GM18511 (cell line): ENCODE measurements at regions not wholly inside any gene's neighbourhood (a gene's known extent, or its start where the extent isn't known, plus 50 kb on each side); places are given as distances from the start of the nearest gene placed in this dataset.
"Not testable (repeated sequence)": the region's sequence is repeated elsewhere in the genome, so short reads cannot be mapped to it uniquely, and the experiment has no call there.

Experiments used
- ATAC-seq: cut with Tn5 transposase; IDR thresholded peaks from one replicate; pipeline ENCODE4 v1.9.1; 2021; ENCODE audit warnings: mild to moderate bottlenecking, moderate library complexity; ENCODE audit not compliant: unreplicated experiment

DNA sequence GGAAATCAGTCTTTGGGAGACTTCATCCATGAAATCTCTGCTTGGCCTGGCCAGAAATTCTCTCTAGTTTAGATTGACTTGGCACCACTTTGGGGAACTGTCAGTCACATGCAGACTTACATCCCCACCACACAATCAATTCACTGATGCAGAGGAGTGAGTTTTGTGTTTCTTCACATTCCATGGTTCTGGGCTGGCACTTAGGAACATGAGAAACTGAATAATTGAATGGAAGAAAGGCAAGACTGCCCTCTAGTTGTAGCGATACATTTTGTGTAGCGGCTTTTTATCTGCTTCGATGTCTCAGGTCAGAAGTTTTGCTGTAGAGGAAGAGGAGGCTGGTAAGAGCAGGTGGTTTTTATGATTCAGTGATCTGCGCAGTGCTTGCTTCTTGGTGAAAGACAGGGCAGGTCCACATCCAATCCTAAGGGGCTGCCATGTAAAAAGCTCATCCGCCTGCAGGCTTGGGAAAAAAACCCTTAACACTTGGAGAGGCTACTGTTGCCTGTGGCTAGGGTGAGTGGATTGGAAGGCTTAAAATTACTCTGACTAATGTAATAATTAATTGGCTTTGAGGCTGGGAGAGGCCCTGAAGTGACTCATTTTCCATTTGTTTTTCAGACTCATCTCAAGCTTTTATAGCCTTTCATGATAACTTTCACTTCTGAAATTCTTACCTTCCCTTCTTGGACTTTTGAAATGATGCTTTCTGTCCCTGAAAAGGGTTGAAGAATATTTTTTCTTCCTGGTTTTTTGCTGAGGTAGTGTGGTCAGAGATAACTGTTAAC, 75.4 kb upstream of the LPCAT1 start:
- ATAC-seq = peak; percentile 46

DNA sequence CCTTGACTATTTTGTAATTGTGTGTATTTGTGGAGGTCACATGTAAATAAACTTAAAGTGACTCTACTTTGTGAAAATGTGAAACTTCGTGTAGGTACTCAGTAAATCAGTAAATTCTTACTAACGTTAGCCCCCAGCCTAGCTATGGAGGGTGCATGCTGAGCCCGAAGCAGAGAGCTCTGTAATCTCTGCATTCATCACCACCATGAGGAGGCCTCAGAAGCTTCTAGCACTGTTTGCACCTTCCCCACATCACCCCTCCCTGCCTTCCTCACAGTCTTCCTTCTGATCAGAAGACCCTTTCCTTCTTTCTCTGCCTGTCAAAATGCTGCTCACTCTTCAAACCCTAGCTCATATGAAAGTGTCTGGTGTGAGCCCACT, 73.3 kb upstream of the LPCAT1 start:
- ATAC-seq = not testable (repeated sequence)

DNA sequence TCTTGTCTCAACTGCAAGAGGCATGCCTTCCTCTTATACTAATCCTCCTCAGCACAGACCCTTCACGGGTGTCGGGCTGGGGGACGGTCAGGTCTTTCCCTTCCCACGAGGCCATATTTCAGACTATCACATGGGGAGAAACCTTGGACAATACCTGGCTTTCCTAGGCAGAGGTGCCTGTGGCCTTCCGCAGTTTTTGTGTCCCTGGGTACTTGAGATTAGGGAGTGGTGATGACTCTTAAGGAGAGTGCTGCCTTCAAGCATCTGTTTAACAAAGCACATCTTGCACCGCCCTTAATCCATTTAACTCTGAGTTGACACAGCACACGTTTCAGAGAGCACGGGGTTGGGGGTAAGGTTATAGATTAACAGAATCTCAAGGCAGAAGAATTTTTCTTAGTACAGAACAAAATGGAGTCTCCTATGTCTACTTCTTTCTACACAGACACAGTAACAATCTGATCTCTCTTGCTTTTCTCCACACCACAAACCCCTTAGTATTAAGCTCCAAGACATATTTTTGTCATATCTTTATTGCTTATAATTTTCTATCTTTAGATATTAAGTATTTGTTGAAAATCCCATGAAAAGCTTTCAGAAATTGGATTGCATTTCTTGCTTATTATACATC, 72.8 kb upstream of the LPCAT1 start:
- ATAC-seq = not testable (repeated sequence)

DNA sequence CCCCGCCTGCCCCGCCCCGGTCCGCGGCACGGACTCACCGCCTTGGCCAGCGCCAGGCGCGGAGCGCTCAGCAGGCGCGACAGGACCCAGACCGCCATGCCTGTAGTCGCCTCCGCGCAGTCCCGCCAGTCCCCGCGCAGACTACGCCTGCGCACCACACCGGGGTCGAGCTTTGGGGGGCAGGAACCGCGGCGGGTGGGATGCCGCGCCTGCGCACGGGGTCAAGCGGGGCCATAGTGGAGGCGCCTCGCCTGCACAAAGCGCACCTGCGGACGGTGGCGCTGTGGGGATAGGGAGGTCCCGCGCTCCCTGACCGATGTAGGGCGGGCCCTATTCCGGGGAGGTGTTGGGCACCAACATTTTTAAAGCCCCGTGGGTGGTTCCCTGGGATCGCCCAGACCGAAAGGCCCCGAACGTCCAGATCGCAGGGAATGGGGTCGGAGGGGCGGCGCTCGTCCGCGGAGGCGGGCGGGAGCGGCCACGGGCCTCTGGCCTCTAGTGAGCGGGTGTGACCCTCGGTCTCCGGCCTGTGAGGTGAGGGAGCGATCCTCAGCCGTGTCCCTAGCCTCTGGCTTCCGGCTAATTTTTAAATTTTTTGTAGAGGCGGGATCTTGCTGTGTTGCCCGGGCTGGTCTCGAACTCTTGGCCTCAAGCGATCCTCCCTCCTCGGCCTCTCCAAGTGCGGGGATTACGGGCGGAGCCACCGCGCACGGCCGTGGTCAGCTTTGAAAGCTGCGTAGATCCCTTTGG, 70.8 kb upstream of the LPCAT1 start:
- ATAC-seq = peak; percentile 90

DNA sequence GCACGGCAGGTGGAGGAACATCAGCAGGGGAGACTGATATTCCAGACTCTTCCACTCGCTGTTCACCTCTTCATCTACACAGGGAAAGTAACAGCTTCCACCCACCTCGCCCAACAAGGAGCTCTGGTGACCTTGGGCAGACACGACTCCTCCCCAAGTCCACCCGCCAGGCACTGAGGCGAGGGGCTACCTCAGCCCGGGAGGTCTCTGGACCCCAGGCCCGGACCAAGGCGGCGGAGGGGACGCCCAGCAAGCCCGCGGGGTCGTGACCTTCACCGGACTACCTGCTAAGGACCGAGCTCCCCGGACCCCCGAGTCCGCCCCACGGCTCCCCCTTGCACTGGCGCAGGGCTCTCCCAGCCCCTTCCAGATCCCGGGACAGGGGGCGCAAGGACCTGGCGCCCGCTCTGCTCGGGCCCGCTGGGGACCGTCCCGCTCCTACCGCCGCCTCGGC, 70.2 kb upstream of the LPCAT1 start:
- ATAC-seq = peak; percentile 18

DNA sequence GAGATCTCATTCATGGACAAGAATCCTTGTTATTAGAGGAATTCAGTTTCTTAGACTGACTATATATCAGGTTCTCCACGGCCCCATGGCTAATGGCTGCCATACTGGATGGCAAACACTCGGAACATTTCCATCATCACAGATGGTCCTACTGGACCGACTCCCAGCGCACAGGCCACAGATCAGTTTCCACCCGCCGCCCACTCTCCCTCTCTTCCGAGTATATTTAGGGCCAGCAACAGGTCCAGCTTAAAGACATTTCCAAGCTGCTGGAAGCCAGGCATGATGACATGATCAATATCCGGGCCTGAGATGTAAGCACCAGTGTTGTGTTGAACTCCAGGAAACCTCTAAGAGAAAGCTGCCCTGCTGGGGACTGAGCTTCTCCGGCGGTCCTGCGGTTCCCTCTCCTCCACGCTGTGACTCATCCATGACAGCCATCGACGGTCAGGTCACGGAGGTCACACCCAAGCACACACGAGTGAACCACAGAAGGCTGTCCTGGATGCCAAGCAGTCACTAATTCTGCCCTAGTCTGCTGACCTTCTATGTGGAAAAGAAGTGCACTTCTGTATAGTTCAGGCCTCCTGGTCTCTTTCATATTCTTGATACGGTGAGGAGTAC, 64.4 kb upstream of the LPCAT1 start:
- not testable (repeated sequence) for ATAC-seq

DNA sequence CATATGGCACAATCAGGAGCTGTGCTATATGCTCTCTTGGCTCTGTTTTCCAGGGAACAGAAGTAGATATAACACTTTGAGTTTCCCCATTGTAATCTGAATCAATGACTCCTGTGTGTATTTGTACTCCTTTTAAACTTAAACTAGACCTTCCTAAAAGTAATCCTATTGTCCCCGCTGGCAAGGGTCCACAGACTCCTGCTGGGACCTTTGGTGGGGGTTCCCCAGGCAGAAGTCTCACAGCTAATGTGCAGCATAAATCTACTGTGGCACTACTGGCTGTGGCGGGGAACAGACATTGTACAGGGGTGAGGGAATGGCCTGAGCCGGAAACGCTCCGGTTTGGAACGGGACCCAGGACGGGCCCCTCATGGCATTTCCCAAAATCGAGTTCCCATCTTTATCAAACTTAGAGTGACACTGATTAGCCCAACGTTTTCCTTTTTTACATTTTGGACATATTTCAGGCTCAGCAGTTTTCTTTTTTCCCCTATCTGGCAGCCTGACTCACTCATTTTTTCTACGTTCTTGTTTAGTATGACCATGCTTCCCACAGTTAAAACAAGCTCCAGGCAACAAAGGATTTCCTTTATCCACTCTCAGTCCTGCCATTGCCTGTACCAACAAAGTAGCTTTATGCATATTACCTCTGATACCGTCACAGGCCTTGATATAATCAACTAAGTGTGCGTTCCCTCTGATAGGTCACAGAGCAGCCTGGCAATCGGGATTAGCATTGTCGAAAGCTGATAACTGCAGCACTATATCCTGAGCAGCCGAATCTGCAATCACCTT, 59.5 kb upstream of the LPCAT1 start:
- ATAC-seq = not testable (repeated sequence)

DNA sequence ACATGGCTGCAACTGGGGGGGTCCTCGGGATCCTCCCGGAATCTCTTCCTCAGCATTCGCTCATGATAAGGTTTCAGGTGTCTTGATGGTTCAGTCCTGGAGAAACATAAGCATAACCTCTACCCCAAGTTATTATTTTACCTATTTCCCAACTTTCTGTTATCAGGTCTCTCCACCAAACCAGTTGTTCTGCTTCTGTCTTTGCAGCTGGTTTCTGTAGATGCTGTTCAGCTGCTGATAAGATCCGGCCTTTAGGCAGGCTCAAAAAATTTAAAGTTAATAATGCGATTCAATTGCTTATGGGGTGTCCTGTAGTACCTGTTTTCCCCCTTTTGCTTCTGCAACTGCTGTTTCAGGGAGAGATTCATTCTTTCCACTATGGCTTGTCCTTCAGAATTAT, 55.6 kb upstream of the LPCAT1 start:
- ATAC-seq = not testable (repeated sequence)

DNA sequence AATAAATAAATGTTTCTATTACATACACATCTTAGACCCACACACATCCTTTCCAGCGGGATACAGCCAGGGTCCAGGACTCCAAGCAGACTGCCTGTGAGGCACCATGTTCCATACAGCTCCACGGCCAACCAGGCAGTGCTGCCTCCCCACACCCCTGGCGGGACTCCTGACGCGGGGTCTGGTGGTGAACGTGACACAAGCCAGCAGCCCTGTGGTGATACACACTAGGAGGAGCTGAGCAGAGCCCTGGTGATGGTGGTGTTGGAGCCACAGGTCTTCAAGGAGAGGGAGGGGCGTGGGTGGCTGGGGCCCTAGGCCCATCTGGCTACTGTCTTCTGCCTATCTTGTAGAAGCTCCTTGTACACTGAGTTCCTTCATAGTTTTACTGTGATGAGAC, 53.1 kb upstream of the LPCAT1 start:
- not testable (repeated sequence) for ATAC-seq

DNA sequence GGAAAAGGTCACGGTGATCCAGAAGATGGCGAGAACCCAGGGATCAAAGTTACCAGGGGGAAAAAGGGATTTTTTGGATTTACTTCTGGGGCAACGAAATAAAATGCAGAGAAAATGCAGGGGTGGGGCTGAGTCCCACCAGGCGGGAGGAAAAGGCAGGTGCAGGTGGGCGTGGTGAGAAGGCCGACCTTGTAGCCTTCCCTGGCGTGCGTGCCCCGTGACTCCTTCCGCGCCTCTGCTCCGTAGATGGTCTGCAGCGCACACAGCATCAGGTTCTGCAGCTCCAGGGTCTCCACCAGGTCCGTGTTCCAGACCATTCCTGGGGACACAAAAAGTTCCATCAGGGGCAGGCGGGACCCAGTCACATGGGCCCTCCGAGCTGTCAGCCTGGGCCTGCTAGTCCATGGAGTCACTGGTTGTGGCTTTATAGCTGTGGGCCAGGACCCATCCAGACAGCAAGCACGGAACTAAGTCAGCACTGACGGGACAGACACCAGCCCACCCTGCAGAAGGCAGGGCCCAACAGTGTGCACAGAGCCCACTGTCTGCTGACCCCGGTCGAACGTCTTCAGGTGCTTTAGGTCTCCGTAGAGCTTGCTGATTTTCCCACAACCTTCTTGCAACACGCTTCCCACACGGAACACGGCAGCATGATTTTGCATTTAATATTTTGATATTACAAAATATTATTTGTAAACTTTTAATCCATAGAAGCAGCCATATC, 52.4 kb upstream of the LPCAT1 start:
- not testable (repeated sequence) for ATAC-seq

DNA sequence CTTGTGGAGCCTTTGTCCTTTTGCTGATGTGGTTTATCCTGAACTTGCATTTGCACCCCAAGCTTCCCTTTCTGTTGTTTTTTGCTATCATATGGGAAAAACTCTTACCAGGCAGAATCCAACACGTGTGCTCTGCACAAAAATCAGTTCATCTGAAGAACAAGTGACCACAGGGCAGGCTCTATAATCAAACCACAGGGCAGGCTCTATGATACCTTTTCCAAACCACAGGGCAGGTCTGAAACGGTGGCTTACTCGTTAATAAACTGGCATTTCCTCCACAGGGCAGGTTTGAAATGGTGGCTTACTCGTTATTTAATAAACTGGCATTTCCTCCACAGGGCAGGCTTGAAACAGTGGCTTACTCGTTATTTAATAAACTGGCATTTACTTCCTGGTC, 51.7 kb upstream of the LPCAT1 start:
- ATAC-seq = not testable (repeated sequence)

DNA sequence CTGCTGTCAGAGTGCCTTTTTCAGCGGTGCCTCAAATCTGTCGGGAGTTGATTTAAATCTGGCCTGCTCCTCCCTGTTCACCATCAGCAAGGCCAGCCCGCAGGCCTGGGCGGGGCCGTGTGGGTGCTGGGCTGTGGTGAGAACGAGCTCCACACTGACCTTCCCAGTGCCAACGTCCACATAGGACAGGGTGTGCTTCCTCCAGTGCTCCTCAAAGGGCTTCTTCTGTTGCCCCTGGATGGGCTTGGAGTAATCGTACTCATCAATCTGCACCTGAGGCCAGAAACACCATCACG, 50.2 kb upstream of the LPCAT1 start:
- ATAC-seq = not testable (repeated sequence)

DNA sequence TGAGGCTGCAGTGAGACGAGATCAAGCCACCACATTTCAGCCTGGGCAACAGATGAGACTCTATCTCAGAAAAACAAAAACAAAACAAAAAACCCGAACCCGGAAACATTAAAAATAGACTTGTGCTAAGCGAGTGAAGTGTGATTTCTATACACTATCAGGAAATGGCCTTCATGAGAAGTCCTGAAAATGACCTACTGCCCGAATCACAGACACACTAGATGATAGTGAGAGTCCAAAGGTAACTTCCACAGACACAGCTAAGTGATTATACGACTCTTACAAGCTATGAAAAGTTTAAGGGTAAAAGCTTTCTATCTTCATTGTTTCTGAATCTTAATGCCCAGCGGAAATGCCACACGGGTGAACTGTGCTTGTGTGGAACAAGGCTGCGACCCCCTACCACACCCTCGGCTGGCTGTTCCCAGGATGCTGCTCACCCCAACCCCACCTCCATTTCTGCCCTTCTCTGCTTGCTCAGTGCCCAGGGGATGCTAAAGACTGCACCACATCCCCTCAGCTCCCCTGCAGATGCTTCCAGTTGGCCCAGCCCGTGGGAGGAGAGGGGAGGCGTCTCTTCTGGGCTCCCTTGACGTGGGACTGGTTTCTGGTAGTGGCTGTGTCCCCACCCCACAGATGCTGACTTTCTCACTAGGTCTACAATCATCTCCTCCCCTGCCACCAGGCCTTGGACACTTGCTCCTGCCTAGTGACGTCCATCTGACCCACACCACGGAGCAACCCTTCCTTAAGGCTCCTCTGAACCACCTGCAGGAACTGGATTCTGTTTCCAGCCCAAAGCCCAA, 49.7 kb upstream of the LPCAT1 start:
- ATAC-seq = not testable (repeated sequence)
